GM10266 (cell line): ENCODE measurements at regions not wholly inside any gene's neighbourhood (a gene's known extent, or its start where the extent isn't known, plus 50 kb on each side); places are given as distances from the start of the nearest gene placed in this dataset.

Experiments used
- DNase-seq: peaks from one replicate; pipeline ENCODE4 v3.0.0; 2012; ENCODE audit errors: extremely low spot score
- TF ChIP-seq, protein P1 (sequence below): IDR thresholded peaks from 2 replicates; pipeline ENCODE4 v1.5.1; 2012; ENCODE audit warnings: mild to moderate bottlenecking, low read depth; ENCODE audit not compliant: control insufficient read depth, insufficient read depth; ENCODE audit errors: missing control alignments

DNA sequence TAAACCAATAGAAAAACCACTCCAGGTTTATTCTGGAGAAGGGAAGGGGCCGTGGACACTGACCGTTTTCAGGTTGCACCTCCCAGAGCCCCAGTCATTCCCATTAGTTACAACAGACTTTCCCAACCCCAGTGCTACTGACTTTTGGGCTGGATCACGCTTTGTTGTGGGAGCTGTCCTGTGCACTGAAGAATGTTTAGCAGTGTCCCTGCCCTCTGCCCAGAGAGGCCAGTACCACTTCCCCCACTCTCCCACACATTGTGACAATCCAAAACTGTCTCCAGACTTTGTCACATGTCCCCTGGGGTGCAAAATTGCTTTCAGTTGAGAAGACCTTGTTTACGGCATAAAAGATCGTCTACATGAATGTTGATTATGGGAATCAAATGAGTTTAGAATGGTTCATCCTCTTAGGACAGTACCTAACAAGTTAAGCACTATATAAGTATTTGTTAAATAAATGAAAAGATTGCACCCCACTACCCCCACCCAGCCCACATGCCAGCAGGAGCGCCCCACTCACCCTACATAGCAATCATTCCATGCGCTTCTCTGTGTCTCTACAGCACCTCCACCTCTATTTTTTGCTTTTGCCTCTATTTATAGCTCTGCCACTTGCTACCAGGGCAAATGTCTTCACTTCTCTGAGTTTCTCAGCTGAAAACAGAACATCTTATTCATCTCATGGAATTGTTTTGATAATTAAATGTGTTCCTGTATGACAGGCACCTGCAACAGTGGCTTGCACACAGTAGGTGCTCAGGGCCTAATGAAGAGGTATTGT lies 104.9 kb downstream of the AXIN2 start:
- no peak for DNase-seq
- TF ChIP-seq, protein P1, sequence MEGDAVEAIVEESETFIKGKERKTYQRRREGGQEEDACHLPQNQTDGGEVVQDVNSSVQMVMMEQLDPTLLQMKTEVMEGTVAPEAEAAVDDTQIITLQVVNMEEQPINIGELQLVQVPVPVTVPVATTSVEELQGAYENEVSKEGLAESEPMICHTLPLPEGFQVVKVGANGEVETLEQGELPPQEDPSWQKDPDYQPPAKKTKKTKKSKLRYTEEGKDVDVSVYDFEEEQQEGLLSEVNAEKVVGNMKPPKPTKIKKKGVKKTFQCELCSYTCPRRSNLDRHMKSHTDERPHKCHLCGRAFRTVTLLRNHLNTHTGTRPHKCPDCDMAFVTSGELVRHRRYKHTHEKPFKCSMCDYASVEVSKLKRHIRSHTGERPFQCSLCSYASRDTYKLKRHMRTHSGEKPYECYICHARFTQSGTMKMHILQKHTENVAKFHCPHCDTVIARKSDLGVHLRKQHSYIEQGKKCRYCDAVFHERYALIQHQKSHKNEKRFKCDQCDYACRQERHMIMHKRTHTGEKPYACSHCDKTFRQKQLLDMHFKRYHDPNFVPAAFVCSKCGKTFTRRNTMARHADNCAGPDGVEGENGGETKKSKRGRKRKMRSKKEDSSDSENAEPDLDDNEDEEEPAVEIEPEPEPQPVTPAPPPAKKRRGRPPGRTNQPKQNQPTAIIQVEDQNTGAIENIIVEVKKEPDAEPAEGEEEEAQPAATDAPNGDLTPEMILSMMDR: no peak

DNA sequence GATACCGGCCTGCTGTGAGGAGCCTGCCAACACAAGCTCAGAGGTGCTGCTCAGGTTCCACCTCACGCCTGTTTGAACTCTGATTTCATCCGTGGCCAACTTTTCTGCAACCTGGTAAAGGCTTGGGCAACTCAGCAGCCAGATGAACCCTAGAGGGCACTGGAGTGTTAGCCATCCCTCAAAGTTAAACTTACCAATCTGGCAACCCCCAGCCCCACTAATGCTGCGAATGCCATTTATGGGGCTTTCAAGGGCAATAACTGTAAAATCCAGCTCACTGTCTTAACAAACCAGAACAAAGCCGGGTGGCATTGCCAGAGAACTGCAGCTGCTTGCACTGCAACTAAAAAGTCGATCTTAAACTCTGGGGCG lies 105.5 kb downstream of the AXIN2 start:
- no peak for DNase-seq
- TF ChIP-seq, protein P1: no peak

DNA sequence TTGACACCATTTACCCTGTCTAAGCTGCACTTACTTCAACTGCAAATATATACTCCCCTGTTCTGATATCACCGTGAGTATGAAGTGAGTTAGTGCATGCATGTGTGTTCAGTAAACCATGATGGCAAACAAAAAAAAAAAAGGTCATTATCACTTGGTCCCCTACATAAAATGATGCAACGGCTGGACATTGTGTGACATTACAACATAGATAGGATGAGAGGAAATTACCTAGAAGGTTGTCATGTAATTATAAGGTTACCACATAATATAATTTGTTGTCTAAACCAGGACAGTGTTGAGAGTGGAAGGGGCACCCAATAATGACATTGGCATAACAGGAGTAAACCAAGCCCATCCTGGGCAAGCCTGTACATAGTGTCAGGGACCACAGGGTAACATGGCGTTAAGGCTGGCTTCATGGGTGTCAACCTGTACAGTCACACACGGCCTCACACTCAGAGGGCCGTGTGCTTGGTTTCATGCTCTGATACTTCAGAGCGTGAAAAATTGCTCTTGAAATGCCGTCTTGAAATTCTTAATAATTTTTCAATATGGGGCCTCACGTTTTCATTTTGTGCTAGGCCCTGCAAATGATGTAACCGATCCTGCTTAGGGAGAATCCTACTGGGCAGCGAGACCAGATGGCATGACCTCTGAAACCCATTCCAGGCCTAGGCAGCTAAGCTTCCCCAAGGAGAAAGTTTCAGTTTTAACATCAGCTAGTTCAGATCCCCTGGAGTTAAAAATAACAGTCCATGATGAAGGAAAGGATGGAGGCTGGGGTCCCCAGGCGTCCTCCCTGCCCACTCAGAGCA lies 106.1 kb downstream of the AXIN2 start:
- DNase-seq: no peak
- TF ChIP-seq, protein P1: no peak

DNA sequence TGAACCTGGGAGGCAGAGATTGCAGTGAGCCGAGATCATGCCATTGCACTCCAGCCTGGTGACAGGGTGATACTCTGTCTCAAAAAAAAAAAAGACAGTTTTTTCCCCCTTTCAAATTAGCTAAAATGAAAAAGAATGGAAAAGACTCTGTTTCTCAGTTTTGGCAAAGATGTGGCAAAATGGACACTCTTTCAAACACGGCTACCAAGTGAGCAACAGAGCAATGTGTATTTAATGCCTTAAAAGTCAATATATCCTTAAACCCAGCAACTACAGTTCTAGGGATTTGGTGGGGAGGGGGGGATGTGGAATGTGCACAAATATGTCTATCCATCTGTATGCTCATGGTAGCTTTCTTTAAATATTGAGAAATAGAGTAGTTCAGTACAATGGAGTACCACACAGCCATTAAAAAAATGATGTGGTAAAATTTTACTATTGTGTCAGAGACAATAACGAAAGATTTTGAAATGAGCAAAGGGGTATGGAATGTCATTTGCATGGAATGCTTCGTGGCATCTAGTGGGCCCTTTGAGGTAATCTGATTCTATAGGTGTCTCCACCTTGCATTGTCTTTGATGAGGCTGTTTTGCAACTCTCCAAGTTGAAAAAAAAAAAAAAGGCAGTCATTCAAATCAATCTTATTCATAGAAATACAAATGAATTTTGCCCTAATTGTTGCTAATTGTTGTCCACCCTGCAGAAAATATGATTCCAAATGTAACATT lies 108.1 kb downstream of the AXIN2 start:
- DNase-seq: no peak
- TF ChIP-seq, protein P1: no peak

DNA sequence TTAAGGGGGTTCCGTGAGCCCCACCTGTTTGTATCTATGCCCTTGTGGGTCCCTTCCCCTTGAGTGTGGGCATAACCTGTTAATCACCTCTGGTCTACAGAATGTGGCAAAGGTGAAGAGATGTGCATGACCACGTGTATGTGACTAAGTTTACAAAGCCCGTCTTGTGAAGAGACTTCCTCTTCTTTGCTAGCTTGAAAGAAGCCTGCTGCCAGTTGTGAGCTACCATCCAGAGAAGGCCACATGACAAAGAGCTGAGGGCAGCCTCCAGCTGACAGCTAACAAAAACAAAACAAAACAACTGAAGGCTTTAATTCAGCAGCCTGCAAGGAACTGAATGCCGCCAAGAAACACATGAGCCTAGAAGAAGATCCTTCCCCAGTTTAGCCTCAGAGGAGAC lies 112.0 kb downstream of the AXIN2 start:
- no peak for DNase-seq
- TF ChIP-seq, protein P1: no peak

DNA sequence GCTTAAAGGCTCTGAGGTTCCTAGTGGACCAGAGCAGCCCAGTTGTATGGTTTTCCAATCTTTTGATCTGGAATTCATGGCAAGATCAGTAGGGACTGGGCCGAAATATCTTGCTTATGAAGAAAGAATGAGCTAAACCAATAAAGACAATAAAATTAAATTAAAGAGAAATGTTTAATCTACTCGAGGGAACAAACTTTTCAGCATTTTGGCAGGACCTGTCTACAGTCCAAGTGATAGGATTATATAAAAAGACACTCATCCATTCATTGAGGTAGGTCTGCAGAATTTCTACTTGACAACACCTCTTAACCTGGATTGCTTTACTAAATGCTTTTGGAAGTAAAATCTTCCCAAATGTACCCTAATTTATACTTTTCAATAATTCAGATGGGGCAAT lies 113.6 kb downstream of the AXIN2 start:
- no peak for DNase-seq
- TF ChIP-seq, protein P1: no peak
